ENCODE measurements at regions not wholly inside any gene's neighbourhood (a gene's known extent, or its start where the extent isn't known, plus 50 kb on each side); places are given as distances from the start of the nearest gene placed in this dataset.

DNA sequence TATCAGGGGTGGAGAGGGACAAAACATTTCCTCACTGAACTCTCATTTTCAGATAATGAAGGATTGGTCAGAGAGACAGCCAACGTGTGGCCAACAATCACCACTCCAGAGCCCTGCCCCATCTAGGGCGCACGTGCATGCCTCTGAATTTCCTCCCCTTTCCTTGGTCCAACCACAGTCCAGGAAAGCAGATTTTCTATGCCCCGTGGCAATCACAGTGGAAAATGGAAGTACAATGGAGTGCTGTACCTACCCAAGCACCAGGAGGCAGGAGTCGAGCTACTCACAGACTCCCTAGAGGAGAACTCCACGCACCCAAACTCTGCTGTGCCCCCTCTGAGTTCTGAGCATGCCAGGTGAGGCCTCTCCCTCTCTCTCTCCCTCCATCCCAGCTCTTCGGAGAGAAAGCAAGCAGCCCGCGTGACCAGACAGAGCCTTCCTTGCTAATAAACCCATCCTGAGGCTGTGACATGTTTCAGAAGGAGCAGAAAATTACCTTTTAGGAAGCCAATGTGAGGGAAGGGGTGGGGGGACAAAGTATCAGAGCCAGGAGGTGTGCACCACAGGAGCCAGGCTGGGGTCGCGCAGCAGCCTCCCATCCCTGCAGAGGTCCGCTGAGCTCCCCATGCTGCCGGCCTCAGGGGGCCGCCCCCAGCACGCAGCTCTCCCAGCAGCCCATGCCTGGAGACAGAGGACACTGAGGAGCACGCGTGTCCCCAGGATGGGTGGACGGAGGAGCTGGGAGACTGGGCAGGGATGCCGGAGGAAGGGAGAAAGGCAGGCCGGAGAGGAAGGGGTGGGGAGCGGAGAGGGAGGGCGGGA is 73.4 kb downstream of the PITPNM2 start:
- TF ChIP-seq POLR2A (IDR thresholded peaks at IDR 0.05) (no peak), EP300 (IDR thresholded peaks at IDR 0.05) (no peak)
- TF ChIP-seq, protein P1, sequence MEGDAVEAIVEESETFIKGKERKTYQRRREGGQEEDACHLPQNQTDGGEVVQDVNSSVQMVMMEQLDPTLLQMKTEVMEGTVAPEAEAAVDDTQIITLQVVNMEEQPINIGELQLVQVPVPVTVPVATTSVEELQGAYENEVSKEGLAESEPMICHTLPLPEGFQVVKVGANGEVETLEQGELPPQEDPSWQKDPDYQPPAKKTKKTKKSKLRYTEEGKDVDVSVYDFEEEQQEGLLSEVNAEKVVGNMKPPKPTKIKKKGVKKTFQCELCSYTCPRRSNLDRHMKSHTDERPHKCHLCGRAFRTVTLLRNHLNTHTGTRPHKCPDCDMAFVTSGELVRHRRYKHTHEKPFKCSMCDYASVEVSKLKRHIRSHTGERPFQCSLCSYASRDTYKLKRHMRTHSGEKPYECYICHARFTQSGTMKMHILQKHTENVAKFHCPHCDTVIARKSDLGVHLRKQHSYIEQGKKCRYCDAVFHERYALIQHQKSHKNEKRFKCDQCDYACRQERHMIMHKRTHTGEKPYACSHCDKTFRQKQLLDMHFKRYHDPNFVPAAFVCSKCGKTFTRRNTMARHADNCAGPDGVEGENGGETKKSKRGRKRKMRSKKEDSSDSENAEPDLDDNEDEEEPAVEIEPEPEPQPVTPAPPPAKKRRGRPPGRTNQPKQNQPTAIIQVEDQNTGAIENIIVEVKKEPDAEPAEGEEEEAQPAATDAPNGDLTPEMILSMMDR (IDR thresholded peaks at IDR 0.05) = no peak

Measured in tibial nerve (tissue), 4 donors.